ENCODE measurements at regions not wholly inside any gene's neighbourhood (a gene's known extent, or its start where the extent isn't known, plus 50 kb on each side); places are given as distances from the start of the nearest gene placed in this dataset.

GRCh38 chr6:16966791-16967469, 134.9 kb upstream of the STMND1 start:
- Histone ChIP-seq H3K36me3 (ENCODE audit: insufficient read depth, low read length) (no peaks in the 10 kb centered on the region), H3K27me3 (ENCODE audit: insufficient read depth, low read length, poor library complexity) (no peaks in the 10 kb centered on the region), H3K27ac (ENCODE audit: low read length) (no peak overlapping the region), H3K9ac (ENCODE audit: low read depth, low read length) (no peak overlapping the region), H3K4me2 (ENCODE audit: insufficient read depth, low read length) (no peak overlapping the region), H3K9me3 (ENCODE audit: insufficient read depth, low read length, severe bottlenecking) (no peaks in the 10 kb centered on the region), H4K20me1 (ENCODE audit: insufficient read depth, low read length) (no peaks in the 10 kb centered on the region), H3K4me1 (ENCODE audit: insufficient read depth, low read length) (no peaks in the 10 kb centered on the region), H2AFZ (ENCODE audit: low read depth, low read length) (no peak overlapping the region), H3K79me2 (ENCODE audit: insufficient read depth, low read length) (no peaks in the 10 kb centered on the region), H3K4me3 (ENCODE audit: low read depth in 1 of 2, low read length in 2 of 2) (no peak overlapping the region)
- TF ChIP-seq EZH2 (IDR thresholded peaks at IDR 0.05; ENCODE audit: borderline replicate concordance, low read depth, low read length, severe bottlenecking) = no peak
- TF ChIP-seq CTCF (IDR thresholded peaks at IDR 0.05; ENCODE audit: borderline replicate concordance, extremely low read depth, low read length, poor library complexity, severe bottlenecking) = no peak
- DNase-seq (no peak), ATAC-seq (ENCODE audit: insufficient read depth, low read depth) (no peak)

- H3K36me3 ChIP-seq (ENCODE audit: insufficient read depth, low read length) = no peaks in the 10 kb centered on the region
- H3K4me1 ChIP-seq (ENCODE audit: insufficient read depth, low read length) = no peaks in the 10 kb centered on the region
- H4K20me1 ChIP-seq (ENCODE audit: insufficient read depth, low read length) = no peaks in the 10 kb centered on the region
- H3K4me2 ChIP-seq (ENCODE audit: insufficient read depth, low read length) = no peak overlapping the region
- H3K79me2 ChIP-seq (ENCODE audit: insufficient read depth, low read length) = no peaks in the 10 kb centered on the region
- no peaks in the 10 kb centered on the region for H3K9me3 ChIP-seq (ENCODE audit: insufficient read depth, low read length, severe bottlenecking)
- ATAC-seq (ENCODE audit: insufficient read depth, low read depth) = no peak
- no peak for DNase-seq
- no peaks in the 10 kb centered on the region for H3K27me3 ChIP-seq (ENCODE audit: insufficient read depth, low read length, poor library complexity)
- no peak overlapping the region for H2AFZ ChIP-seq (ENCODE audit: low read depth, low read length)
- H3K27ac ChIP-seq (ENCODE audit: low read length) = no peak overlapping the region
- TF ChIP-seq EZH2 (IDR thresholded peaks at IDR 0.05; ENCODE audit: borderline replicate concordance, low read depth, low read length, severe bottlenecking) (no peak), CTCF (IDR thresholded peaks at IDR 0.05; ENCODE audit: borderline replicate concordance, extremely low read depth, low read length, poor library complexity, severe bottlenecking) (no peak)
- no peak overlapping the region for H3K4me3 ChIP-seq (ENCODE audit: low read depth in 1 of 2, low read length in 2 of 2)
- H3K9ac ChIP-seq (ENCODE audit: low read depth, low read length) = no peak overlapping the region
These were observed 136.2 kb upstream of the STMND1 start for GRCh38 chr6:16965689-16966088.

GRCh38 chr6:16964553-16965499, 137.0 kb upstream of the STMND1 start:
- H3K27ac ChIP-seq (ENCODE audit: low read length) = no peak overlapping the region
- H3K9ac ChIP-seq (ENCODE audit: low read depth, low read length) = no peak overlapping the region
- no peak overlapping the region for H3K4me3 ChIP-seq (ENCODE audit: low read depth in 1 of 2, low read length in 2 of 2)
- H3K9me3 ChIP-seq (ENCODE audit: insufficient read depth, low read length, severe bottlenecking) = no peaks in the 10 kb centered on the region
- H3K4me1 ChIP-seq (ENCODE audit: insufficient read depth, low read length) = no peaks in the 10 kb centered on the region
- no peaks in the 10 kb centered on the region for H4K20me1 ChIP-seq (ENCODE audit: insufficient read depth, low read length)
- ATAC-seq (ENCODE audit: insufficient read depth, low read depth) = peak; percentile 69; the same call in 2 of the 3 replicates
- TF ChIP-seq CTCF (IDR thresholded peaks at IDR 0.05; ENCODE audit: borderline replicate concordance, extremely low read depth, low read length, poor library complexity, severe bottlenecking) = peak; percentile 81
- TF ChIP-seq EZH2 (IDR thresholded peaks at IDR 0.05; ENCODE audit: borderline replicate concordance, low read depth, low read length, severe bottlenecking) = no peak
- no peaks in the 10 kb centered on the region for H3K27me3 ChIP-seq (ENCODE audit: insufficient read depth, low read length, poor library complexity)
- H2AFZ ChIP-seq (ENCODE audit: low read depth, low read length) = no peak overlapping the region
- no peak overlapping the region for H3K4me2 ChIP-seq (ENCODE audit: insufficient read depth, low read length)
- no peaks in the 10 kb centered on the region for H3K79me2 ChIP-seq (ENCODE audit: insufficient read depth, low read length)
- H3K36me3 ChIP-seq (ENCODE audit: insufficient read depth, low read length) = no peaks in the 10 kb centered on the region
- peak; percentile 36 for DNase-seq
